NCI-H128 (cell line): ENCODE measurements at regions not wholly inside any gene's neighbourhood (a gene's known extent, or its start where the extent isn't known, plus 50 kb on each side); places are given as distances from the start of the nearest gene placed in this dataset.

Experiments
- DNase-seq: peaks from one replicate; lab custom pipeline; 2025; ENCODE audit not compliant: unreplicated experiment; lab: John Stamatoyannopoulos, UW

DNA sequence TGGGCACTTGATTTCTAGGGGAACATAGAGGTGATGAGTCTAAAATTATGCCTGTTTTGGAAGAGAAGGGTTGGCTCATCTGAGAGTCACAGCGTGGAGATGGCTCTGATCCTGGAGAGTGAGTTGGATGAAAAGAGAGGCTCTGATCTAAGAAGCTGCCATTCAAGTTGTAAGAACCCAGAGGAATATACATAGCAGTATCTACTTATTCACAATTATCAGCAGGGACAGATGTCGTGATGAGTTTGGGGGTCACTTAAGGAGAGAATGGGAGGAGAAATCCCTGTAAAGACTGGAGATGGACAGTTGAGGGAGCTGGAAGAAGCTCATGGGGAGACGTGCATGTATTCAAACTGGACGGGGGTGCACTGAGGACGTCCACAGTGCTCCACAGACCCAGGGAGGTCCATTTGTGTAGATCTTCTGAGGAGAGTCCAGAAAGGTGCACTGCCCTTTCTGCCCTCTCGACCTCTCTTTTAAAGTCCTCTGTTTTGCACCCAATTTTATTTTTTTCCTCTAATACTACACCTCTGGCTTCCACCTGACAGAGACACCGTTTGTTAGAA, 124.7 kb upstream of the SSTR4 start:
- no peak for DNase-seq

GRCh38 chr20:22914291-22914690, 120.8 kb upstream of the SSTR4 start:
- no peak for DNase-seq

GRCh38 chr20:22915512-22915911, 119.6 kb upstream of the SSTR4 start:
- no peak for DNase-seq

DNA sequence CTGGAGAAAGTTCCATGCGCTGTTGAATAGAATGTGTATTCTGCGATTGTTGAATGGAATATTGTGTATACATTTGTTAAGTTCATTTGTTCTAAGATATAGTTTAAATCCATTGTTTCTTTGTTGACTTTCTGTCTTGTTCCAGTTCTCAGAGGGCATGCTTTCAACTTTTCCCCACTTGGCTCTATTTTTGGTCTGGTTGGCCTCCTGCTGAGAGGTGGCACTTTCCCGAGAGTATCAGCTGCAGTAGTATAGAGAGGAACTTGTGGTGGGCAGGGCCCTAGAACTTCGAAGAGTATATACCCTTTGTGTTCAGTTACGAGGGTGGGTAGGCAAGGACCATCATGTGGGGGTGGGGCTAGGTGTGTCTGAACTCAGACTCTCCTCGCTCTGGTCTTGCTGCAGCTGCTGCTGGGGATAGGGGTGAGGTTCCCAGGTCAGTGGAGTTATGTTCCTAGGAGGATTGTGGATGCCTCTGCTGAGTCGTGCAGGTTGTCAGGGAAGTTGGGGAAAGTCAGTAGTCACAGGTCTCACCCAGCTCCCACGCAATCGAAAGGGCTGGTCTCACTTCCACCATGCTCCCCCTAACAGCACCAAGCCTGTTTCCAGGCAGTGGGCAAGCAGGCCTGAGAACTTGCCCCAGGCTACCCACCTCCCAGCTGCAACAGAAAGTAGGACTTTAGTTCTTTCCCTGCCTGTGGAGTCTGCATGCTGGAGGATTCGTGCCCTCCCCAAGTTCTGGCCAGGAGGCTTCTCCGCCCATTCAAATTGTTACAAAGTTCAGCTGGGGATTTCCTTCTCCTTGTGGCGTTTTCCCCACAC, 118.9 kb upstream of the SSTR4 start:
- no peak for DNase-seq

DNA sequence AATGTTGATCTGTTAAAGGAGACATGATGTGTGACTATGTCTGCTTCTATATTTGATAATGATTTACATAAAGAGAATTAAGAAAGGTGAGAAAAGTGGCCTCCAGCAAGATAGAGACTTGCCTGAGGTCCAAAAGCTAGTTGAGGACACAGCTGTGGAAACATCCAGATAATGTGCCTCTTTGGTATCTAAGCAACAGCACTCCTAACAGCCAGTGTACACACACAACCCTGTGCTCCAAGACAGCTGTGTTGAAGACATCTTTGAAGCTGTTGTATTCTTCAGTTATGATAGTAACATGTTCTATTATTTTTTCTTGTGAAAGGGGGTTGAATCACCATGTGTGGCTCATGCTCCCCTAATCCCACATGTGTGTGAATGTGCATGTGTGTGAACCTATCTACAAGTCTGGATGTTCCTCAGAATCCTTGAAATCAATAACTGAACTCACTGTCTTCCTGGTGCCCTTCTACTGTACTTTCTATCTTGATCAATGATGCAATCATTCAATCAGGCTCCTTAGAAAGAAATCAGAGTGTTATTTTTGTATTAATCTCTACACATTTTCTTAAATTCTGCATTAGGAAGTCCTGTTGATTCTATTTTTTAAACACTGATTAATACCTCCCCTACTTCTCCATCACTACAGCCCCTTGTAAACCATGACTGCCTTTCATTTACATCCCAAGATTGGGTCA, 116.7 kb upstream of the SSTR4 start:
- no peak for DNase-seq

DNA sequence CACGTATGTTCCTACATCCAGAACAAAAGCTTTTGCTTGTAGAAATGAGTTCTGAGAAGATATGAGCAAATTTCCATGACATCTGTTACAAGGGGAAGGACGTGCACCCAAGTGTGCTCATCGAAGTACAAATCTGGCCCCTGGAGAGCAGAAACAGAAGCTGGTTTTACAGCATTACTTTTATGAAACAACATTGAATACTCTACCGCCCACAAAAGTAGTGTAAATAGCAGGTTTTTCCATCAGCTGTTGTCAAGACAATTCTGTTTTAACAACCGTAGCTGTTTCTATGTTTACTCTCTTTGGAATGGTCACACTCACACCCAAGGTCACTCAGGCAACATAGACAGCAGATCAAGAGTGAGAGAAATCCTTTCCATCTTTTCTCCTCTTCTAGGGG, 114.2 kb upstream of the SSTR4 start:
- no peak for DNase-seq

- no peak for DNase-seq
Measured at GRCh38 chr20:22921595-22922421, 113.3 kb upstream of the SSTR4 start.

- no peak for DNase-seq
Measured at GRCh38 chr20:22922987-22923386, 112.1 kb upstream of the SSTR4 start.

DNA sequence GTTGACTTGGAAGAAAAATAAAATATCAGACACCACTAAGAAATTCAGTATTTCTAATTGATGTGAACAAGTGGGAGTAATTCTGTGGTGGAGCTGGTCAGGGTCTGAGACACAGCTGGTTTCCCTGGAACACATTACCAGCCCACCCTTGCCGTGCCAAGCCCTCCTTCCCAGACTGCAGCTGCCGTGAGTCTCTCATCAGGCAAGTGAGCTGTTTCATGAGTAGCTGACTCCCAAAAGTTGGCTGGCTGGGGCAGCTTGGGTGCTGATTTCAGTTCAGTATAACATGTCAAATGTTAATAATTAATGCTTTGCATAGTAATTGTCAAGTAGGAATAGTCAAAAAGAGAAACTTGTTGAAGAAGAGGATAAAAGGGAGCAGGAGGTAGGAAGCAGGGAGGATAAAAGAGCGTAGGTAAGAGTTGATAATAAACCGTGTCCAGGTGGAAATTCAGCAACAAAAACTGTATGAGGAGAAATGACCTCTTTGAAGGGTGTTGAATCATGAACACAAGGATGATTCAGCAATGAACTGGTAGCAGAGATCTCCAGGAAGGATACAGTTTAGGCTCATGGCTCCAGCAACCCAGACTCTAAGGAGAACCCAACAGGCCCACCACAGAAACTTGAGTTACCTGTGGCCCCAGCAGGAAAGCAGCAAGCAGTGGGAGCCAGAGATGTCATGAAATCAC, 110.9 kb upstream of the SSTR4 start:
- DNase-seq: no peak

GRCh38 chr20:22924949-22925612, 110.0 kb upstream of the SSTR4 start:
- DNase-seq: no peak

GRCh38 chr20:22925613-22925983, 109.5 kb upstream of the SSTR4 start:
- DNase-seq: no peak

DNA sequence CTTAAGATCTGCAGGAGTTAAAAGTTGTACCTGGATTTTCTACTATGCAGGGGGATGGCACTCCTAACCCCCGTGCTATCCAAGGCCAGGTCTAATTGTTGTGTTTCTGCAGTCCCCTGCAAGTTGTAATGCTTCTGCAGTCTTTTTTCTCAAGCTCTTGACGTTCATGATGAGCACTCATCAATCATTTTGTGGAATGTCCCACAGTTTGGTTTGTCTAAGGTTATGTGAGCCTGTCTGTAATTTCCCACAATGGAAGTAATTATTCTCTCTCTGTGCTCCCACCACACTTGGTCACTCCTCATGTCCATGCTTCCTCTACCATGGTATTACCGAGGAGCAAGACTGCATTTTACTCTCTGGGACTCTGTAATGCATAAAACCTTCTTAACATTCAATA, 107.6 kb upstream of the SSTR4 start:
- DNase-seq: no peak

DNA sequence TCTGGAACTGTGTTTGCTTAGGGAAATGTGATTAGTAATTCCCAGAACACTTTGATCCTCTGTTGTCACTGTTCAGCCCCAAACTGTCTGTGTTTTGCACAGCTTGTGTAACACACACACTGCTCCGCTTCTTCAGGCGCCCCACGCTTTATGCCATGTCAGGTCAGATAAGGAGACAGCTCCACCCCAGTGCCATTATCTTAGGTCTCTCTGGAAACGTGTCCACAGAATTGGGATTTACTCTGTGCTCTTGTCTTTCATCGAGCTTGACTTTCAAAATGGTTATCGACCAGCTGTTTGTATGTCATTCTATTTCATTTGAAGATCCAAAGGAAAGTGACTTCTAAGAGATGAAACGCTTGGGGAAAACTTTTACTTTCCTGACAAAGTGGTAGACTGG, 106.4 kb upstream of the SSTR4 start:
- no peak for DNase-seq

- DNase-seq: no peak
Measured at GRCh38 chr20:22929661-22930060, 105.5 kb upstream of the SSTR4 start.

- no peak for DNase-seq
Measured at GRCh38 chr20:22931653-22932608, 103.2 kb upstream of the SSTR4 start.

DNA sequence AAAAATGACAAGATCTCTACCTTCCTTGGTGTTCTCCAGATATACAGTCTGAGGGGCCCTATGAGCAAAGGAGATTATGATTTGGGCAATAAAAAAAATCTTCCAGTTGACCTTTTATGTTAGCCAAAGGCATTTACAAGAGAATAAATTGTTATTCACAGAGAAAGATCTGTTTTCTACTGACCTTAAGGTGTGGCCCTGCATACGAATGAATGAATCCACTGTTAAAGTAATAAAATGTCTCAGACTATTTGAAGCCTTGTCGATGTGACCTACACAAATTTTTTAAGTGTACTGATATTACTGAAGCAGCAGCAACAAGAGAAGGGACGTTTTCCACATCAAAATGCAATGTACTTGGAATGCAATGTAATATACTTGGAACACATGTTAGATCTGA, 95.9 kb upstream of the SSTR4 start:
- no peak for DNase-seq

DNA sequence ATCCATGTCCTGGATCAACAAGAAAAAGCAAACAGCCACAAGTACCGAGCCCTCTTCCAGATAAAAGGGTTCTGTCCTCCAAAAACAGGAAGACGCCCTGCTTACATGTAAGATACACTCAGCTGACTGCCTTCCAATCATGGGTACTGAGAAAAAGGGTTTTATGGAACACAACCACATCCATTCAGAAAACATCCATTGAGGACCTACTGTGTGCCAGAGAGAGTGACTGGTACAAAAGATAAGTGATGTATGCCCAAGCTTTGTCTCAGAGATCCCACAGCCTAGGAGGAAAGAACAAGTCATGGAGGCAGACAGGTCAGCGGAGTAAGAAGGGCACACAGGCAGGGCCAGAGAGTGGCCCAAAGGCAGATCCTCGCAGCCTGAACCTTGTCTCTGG, 94.8 kb upstream of the SSTR4 start:
- DNase-seq: no peak

DNA sequence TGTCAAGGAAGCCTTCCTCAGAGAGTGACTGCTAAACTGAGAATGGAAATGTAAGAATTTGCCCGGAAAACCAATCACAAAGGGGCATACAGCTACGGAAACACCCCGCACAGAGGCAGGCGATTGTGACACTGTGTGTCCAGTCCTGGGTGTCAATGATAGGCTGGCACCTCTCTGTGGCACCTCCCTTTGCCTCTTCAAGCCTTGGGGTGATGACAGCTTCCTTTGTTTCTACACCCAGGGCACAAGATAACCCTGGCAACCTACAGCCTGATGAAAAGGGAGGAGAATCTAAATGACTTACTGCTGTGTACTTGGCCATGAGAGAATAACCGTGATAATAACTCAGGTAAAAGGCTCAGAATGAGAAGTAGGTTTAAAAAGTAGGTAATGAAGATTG, 93.6 kb upstream of the SSTR4 start:
- no peak for DNase-seq

DNA sequence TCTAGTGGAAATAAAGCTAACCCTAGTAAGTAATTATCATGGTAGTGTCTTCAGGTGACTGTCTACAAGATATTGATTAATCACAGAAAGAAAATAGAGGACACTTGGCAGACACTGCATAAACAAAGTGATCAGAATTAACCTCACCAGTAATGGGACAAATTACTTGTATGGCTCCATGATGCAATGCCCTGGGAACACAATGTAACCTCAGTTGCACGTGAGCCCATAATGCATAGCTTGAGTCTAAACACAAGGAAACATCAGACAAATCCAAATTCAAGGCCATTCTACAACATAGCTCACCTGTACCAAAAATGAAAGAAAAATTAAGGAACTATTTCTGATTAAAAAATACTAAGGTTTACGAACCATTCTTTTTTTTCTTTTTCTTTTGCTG, 92.4 kb upstream of the SSTR4 start:
- no peak for DNase-seq
